HUES48 (cell line): ENCODE measurements at regions not wholly inside any gene's neighbourhood (a gene's known extent, or its start where the extent isn't known, plus 50 kb on each side); places are given as distances from the start of the nearest gene placed in this dataset.

Source experiments
- H3K27ac ChIP-seq: one replicate; pipeline ENCODE4 v1.7.0; 2013; ENCODE audit warnings: low read depth, low read length, inconsistent platforms
- H3K27me3 ChIP-seq: 2 replicates; pipeline ENCODE4 v1.6.1; 2013; ENCODE audit warnings: mild to moderate bottlenecking, low read length; ENCODE audit not compliant: control insufficient read depth, insufficient read depth
- H3K36me3 ChIP-seq: 2 replicates; pipeline ENCODE4 v1.6.1; 2013; ENCODE audit warnings: low read length; ENCODE audit not compliant: control insufficient read depth, insufficient read depth
- H3K4me1 ChIP-seq: 2 replicates; pipeline ENCODE4 v1.6.1; 2013; ENCODE audit warnings: mild to moderate bottlenecking, low read length; ENCODE audit not compliant: control insufficient read depth, insufficient read depth
- H3K4me3 ChIP-seq: 2 replicates; pipeline ENCODE4 v1.5.1; 2013; ENCODE audit warnings: mild to moderate bottlenecking, low read depth, low read length
- H3K9ac ChIP-seq: 2 replicates; pipeline ENCODE4 v1.6.1; 2013; ENCODE audit warnings: mild to moderate bottlenecking, low read depth, low read length, moderate library complexity
- H3K9me3 ChIP-seq: 2 replicates; pipeline ENCODE4 v1.6.1; 2013; ENCODE audit warnings: low read length; ENCODE audit not compliant: control insufficient read depth, insufficient read depth

- H3K9ac ChIP-seq, result no peak overlapping the region
- no peaks in the 10 kb centered on the region for H3K4me1 ChIP-seq
- H3K36me3 ChIP-seq, result no peaks in the 10 kb centered on the region
Observed at GRCh38 chr18:52277785-52278184, 62.2 kb upstream of the DCC start.

GRCh38 chr18:52278191-52278590 lies 61.8 kb upstream of the DCC start:
- Histone ChIP-seq H3K4me3 (no peak overlapping the region), H3K9ac (no peak overlapping the region), H3K27me3 (no peaks in the 10 kb centered on the region), H3K36me3 (no peaks in the 10 kb centered on the region), H3K4me1 (no peaks in the 10 kb centered on the region), H3K9me3 (no peaks in the 10 kb centered on the region), H3K27ac (no peak overlapping the region)

More at GRCh38 chr18:52277785-52278184, 62.2 kb upstream of the DCC start:
- Histone ChIP-seq H3K4me3 (no peak overlapping the region), H3K9me3 (no peaks in the 10 kb centered on the region), H3K27ac (no peak overlapping the region), H3K27me3 (no peaks in the 10 kb centered on the region)

GRCh38 chr18:52280702-52281101 lies 59.3 kb upstream of the DCC start:
- no peaks in the 10 kb centered on the region for H3K27me3 ChIP-seq
- H3K27ac ChIP-seq, result no peak overlapping the region
- H3K36me3 ChIP-seq, result no peaks in the 10 kb centered on the region
- H3K9me3 ChIP-seq, result no peaks in the 10 kb centered on the region
- no peak overlapping the region for H3K9ac ChIP-seq
- no peaks in the 10 kb centered on the region for H3K4me1 ChIP-seq
- H3K4me3 ChIP-seq, result no peak overlapping the region

- H3K27ac ChIP-seq, result no peak overlapping the region
- no peak overlapping the region for H3K4me3 ChIP-seq
- no peaks in the 10 kb centered on the region for H3K36me3 ChIP-seq
- H3K4me1 ChIP-seq, result peaks cover 25% of the 10 kb centered on the region
- H3K27me3 ChIP-seq, result no peaks in the 10 kb centered on the region
- H3K9me3 ChIP-seq, result no peaks in the 10 kb centered on the region
- H3K9ac ChIP-seq, result no peak overlapping the region
Observed at GRCh38 chr18:52283927-52284326, 56.1 kb upstream of the DCC start.

GRCh38 chr18:52286675-52287074 lies 53.3 kb upstream of the DCC start:
- no peaks in the 10 kb centered on the region for H3K27me3 ChIP-seq
- H3K4me3 ChIP-seq, result no peak overlapping the region
- H3K9me3 ChIP-seq, result no peaks in the 10 kb centered on the region
- no peaks in the 10 kb centered on the region for H3K36me3 ChIP-seq
- peaks cover 25% of the 10 kb centered on the region for H3K4me1 ChIP-seq
- peak overlapping the region; percentile 4 for H3K27ac ChIP-seq
- no peak overlapping the region for H3K9ac ChIP-seq

GRCh38 chr18:52287151-52287550 lies 52.8 kb upstream of the DCC start:
- H3K9ac ChIP-seq, result no peak overlapping the region
- H3K36me3 ChIP-seq, result no peaks in the 10 kb centered on the region
- no peaks in the 10 kb centered on the region for H3K27me3 ChIP-seq
- peaks cover 25% of the 10 kb centered on the region for H3K4me1 ChIP-seq
- no peak overlapping the region for H3K4me3 ChIP-seq
- no peaks in the 10 kb centered on the region for H3K9me3 ChIP-seq
- H3K27ac ChIP-seq, result peak overlapping the region; percentile 4

GRCh38 chr18:52288403-52289004 lies 51.5 kb upstream of the DCC start:
- H3K4me3 ChIP-seq, result no peak overlapping the region
- H3K36me3 ChIP-seq, result no peaks in the 10 kb centered on the region
- H3K9ac ChIP-seq, result no peak overlapping the region
- no peaks in the 10 kb centered on the region for H3K9me3 ChIP-seq
- H3K4me1 ChIP-seq, result peaks cover 25% of the 10 kb centered on the region
- H3K27ac ChIP-seq, result no peak overlapping the region
- H3K27me3 ChIP-seq, result no peaks in the 10 kb centered on the region

- no peaks in the 10 kb centered on the region for H3K27me3 ChIP-seq
- H3K4me3 ChIP-seq, result no peak overlapping the region
- H3K9me3 ChIP-seq, result no peaks in the 10 kb centered on the region
- H3K9ac ChIP-seq, result no peak overlapping the region
- no peaks in the 10 kb centered on the region for H3K36me3 ChIP-seq
- H3K4me1 ChIP-seq, result peaks cover 25% of the 10 kb centered on the region
- H3K27ac ChIP-seq, result no peak overlapping the region
Observed at GRCh38 chr18:52289392-52289791, 50.6 kb upstream of the DCC start.
